SIG-M5 treated with dmso at 0.1 percent for 504 hours (cell line): ENCODE measurements at regions not wholly inside any gene's neighbourhood (a gene's known extent, or its start where the extent isn't known, plus 50 kb on each side); places are given as distances from the start of the nearest gene placed in this dataset.
A peak's percentile ranks its signal among the peaks of the same experiment; 100 is the strongest.

Source experiments
- DNase-seq: peaks from one replicate; lab custom pipeline; 2025; ENCODE audit not compliant: unreplicated experiment; lab: John Stamatoyannopoulos, UW

DNA sequence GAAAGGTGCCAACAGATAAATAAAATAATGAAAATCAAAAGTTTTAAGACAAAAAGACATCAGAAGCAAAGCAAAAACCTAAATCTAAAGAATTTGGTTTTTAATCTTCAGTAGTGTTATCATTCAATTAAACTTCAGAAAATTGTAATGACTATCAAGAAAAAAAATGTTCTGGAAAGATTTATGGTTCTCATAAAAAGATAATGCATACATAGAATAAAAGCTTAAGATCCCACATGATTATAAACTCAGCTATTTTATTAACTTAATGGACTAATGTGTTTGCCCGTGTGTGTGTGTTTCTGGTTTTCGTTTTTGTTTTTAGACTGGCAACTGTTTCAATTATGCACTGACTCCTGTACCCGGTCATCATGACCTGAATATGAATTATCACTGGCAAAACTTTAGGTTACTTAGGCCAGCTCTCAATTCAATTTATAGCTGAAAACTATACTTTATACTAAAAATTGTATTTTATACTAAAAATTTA, 217.5 kb upstream of the DKK2 start:
- no peak for DNase-seq

- DNase-seq = no peak
Measured at GRCh38 chr4:107253090-107253489, 217.0 kb upstream of the DKK2 start.

GRCh38 chr4:107252571-107252970, 216.5 kb upstream of the DKK2 start:
- DNase-seq = no peak

DNA sequence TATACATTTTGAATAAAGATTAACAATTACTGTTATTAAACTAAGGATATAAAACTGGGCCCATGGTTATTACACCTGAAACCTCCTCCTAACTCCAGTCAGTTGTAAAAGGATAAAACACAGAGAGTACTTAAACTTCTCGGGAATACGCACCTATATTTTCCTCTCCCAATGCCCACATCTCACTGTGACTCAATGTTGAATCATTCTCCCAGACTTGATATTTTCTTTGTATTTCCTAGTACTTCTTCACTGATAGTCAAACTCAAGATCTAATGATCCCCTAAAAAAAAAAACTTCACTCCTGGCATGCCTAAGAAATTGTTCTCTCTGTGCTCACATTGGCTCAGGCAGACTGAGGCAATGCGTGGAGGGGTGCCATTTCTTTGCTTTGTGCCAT, 212.5 kb upstream of the DKK2 start:
- no peak for DNase-seq

- no peak for DNase-seq
Measured at GRCh38 chr4:107247738-107248137, 211.6 kb upstream of the DKK2 start.

GRCh38 chr4:107246761-107247160, 210.6 kb upstream of the DKK2 start:
- no peak for DNase-seq

- no peak for DNase-seq
Measured at GRCh38 chr4:107243141-107243781, 207.1 kb upstream of the DKK2 start.

DNA sequence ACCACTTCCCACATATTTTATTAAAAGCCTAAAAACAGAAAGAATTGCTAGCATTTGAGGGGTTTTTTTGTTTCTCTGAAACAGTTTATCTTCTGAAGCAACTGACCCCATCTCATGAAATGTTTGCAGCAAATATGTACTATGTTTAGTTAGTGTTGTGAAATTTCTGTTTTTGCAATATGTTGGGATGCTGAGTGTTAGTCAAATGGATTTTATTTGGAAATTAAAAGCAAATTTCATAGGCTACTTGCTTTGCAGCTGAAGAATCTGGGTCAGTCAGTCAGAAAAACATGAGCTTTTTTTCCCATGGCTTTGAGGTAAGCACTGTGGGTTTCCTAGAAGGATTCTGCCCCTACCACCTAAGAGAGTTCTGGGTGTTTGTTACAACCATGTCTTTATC, 184.9 kb upstream of the DKK2 start:
- peak; percentile 22 for DNase-seq

DNA sequence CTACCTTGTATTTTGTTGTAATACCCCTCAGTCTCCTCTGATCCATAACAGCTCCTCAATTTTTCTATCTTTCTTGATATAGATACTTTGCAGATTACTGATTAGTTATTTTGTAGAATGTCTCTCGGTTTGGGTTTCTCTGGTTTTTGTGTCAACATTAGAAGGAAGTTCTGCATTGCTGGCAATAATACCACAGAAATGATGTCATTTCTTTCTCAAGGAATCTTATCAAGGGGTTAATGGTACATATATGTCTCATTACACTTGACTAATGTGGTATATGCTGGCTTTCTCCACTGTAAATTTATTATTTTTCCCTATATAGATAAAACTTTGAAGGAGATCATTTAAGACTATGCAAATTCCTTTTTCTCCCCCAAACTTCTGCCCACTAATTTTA, 183.6 kb upstream of the DKK2 start:
- no peak for DNase-seq

- no peak for DNase-seq
Measured at GRCh38 chr4:107216379-107216778, 180.3 kb upstream of the DKK2 start.

DNA sequence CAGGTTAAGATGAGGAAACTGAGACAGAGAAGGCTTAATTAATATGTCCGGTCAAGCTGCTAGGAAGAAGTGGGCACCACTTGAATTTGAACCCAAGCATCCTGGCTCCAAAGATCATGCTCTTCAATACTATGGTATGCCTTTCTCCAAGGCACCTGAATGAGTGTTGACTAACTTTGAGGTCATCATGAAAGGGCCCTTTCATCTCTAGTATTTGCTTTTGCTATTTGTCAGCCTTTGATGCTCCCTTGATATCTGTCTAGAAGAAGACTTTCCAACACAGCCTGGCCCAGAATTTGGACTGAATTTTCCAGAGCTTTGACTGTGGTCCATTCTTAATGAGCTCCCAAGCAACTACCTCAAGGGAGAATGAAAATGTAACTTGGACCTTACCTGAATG, 179.1 kb upstream of the DKK2 start:
- no peak for DNase-seq

DNA sequence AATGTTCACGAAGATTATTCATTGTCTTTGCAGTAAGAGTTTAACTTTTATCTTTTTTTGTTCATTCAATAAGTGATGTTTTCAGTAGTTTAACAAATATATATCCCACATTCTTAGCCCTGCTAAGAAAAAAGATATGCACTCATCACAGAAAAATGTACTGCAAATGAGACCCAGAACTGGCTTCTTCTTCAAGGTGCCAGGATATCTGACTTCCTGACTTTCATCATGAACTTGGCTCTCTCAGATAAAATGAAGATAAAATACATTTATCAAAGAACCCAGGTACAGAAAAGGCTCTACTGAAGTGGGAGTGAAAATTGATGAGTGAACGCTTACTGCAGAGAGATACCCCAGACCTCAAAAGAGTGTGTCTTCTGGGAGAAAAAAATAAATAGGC, 177.8 kb upstream of the DKK2 start:
- DNase-seq = no peak

DNA sequence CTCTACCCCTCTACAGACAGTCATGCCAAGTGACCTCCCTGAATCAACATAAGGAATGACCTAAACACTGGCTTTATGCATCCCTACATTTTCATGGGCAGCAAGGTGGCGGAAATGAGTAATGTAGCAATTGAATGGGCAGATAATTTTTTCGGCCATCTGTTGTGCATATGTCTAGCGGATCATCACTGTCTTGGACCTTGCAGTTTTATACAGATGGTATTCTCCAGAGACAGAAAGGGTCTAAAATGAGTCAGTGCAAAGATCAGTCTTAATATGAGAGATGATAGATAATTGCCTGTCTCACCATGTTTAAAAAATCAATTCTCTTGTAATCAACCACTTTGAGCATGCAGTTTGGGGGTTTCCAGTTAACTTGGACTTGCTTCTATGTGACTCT, 177.3 kb upstream of the DKK2 start:
- DNase-seq = no peak

DNA sequence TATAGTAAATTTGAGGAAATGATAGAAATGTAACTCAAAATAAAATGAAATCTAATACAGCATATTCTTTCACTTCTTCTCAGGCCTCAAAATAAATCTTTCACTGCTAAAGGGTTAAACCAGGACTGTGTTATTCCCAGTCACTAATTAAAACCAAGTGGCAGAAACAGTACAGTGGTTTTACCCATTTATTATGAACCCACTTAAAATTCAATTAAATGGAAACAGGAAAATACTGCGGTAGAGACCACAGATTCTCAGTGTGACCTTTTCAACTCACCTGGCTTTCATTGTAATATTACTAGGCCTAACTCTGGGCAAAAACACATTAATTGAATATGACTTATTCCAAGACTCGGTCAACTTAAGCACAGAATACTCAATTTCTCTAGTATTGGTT, 176.5 kb upstream of the DKK2 start:
- no peak for DNase-seq

DNA sequence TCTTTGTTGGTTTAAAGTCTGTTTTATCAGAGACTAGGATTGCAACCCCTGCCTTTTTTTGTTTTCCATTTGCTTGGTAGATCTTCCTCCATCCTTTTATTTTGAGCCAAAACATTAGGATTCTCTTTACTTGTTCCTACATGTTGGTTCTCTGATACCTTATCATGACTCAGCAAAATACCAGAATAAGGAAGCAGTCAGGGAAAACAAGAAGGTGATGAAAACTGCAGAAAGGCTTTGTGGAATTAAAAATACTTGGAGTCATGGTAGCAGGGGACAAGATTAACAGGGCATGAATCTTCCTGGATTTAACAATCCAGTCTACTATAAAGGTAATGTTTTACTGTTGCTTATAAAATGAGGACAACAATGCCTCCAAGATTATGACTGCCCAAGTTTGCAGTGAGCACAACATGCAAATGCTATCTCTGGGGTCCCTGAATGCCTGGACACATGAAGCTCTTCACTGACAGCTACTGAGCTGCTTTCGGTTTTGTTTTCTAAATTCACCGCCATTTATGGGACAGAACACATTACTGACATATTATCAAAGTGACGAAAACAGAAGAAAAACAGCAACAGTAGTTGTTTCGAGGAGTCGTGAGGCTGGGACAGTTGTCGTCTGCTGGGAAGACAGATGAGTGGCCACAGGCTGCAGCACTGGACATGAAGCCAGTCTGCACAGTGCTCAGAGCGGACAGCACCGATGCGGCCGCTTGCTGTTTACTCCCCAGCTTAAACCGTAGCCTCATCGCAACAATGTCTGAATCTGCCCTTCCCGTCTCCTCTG, 174.5 kb upstream of the DKK2 start:
- DNase-seq = no peak

DNA sequence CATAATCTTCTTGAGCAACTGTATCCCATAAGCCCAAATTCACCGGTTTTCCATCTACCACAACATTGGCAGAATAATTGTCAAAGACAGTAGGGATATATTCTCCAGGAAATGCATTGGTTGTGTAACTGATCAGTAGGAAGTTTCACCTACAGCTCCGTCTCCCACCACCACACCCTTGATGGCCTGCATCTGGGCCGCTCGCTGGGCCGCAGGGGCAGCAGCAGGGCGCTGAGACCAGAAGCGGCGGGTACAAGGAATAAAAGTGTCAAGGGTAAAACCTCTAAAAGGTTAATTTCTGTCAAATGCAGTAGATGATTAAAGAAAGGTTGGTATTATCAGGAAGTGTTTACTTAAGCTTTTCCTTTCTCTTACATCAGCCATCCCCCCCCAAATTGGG, 167.6 kb upstream of the DKK2 start:
- no peak for DNase-seq

- no peak for DNase-seq
Measured at GRCh38 chr4:107202744-107203143, 166.6 kb upstream of the DKK2 start.

DNA sequence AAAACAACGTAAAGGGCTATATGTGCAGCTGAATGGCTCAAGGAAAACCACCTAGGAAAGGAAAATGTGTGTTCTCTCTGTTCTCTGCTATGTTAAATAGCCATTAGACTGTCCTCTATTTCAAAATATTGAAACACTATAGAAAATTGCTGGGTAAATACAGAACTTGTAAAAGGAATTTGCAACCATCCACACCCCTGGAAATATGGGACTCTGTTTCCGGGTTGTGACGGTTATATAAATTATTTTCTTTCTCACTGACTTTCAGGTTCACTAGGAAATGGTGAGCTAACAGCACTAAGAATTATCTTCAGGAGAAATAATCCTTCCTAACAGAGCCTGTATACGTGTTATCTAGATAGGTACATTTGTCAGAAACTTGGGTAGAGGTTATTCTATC, 161.0 kb upstream of the DKK2 start:
- no peak for DNase-seq

DNA sequence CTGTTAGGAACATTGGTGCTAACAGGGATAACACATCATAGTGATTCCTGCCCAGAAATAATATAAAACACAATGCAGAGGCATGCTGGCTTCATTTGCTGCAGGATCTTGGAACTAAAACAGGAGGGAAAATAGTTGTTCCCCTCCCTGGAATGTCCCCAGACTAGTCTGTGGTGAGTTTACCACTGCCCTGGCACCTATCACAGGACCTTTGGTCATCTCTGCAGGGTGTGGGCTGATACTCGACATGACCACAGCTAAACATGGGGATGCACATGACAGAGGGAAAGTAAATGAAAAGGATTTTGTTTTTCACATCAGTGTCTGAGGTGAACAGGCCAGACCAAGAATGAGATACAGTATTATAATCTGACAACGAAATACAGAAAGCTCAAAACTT, 160.2 kb upstream of the DKK2 start:
- DNase-seq = no peak

- no peak for DNase-seq
Measured at GRCh38 chr4:107194005-107194404, 157.9 kb upstream of the DKK2 start.

DNA sequence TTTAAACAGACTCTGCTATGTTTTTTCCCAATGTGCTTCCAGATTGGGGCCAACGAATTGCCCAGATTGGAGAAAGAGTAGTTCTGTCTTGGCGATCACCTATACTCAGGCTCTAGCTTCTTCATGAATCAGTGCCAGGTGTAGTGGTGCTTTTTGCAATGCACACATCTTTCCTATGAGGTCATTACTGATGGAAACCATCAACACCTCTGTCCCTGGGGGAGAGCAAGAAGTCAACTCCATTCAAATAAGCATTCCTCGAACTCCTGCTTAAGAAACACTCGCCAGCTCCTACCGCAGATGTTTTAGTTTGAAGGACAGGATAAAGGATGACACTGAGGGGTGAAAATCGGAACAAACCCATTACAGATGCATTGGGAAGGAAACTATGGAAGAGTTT, 156.5 kb upstream of the DKK2 start:
- DNase-seq = no peak

GRCh38 chr4:107187091-107187490, 151.0 kb upstream of the DKK2 start:
- no peak for DNase-seq
